Activated CD4-positive, alpha-beta T cell treated with anti-CD3 and anti-CD28 coated beads, Interleukin-2, amount 50 U/mL, for 16 hours (primary cell): ENCODE measurements at regions not wholly inside any gene's neighbourhood (a gene's known extent, or its start where the extent isn't known, plus 50 kb on each side); places are given as distances from the start of the nearest gene placed in this dataset.

Experiments used
- DNase-seq: peaks from one replicate; pipeline ENCODE4 v3.0.0-alpha.2; 2020

- no peak for DNase-seq
These were observed 52.3 kb upstream of the SNTG2 start for GRCh38 chr2:898319-898718.

GRCh38 chr2:897091-897490, 53.6 kb upstream of the SNTG2 start:
- DNase-seq, result no peak

- no peak for DNase-seq
These were observed 57.3 kb upstream of the SNTG2 start for GRCh38 chr2:893311-893710.

DNA sequence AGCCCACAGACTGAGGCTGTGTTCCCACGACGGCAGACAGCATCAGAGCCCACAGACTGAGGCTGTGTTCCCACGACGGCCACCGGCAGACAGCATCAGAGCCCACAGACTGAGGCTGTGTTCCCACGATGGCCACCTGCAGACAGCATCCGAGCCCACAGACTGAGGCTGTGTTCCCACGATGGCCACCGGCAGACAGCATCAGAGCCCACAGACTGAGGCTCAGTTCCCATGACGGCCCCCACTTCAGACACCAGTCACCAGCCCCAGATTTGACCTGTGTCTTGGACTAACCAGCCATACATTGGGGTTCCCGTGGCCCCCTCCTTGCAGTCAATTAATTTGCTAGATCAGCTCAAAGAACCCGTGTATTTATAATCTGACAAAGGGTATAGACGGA, 57.8 kb upstream of the SNTG2 start:
- DNase-seq, result no peak

DNA sequence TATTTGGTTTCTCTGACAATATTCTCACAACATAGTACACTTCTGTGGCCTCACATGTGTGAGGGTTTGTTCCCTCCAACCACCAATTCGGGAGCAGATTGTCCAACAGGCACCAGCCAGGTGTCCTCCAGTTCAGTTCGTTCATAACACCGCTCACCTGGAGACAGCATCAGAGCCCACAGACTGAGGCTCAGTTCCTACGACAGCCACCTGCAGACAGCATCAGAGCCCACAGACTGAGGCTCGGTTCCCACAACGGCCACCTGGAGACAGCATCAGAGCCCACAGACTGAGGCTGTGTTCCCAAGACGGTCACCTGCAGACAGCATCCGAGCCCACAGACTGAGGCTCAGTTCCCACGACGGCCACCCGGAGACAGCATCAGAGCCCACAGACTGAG, 58.2 kb upstream of the SNTG2 start:
- DNase-seq, result no peak

GRCh38 chr2:891734-892133, 58.9 kb upstream of the SNTG2 start:
- DNase-seq, result no peak

DNA sequence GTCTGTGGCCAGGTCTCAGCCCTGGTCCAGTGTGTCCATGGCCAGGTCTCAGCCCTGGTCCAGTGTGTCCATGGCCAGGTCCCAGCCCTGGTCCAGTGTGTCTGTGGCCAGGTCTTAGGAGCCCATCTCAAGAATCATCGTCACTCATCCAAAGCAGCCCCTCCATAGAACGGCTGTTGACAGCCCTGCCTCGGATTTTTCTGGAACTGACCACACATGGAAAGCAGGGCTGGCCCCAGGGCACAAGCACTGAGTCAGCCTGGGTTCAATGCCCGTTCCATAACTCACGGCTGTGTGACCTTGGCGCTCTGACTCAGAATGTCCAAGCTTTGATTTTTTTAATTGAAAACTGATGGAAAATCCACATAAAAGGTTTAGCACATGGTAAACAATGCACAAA, 59.9 kb upstream of the SNTG2 start:
- DNase-seq, result no peak

- no peak for DNase-seq
These were observed 60.4 kb upstream of the SNTG2 start for GRCh38 chr2:890214-890613.

DNA sequence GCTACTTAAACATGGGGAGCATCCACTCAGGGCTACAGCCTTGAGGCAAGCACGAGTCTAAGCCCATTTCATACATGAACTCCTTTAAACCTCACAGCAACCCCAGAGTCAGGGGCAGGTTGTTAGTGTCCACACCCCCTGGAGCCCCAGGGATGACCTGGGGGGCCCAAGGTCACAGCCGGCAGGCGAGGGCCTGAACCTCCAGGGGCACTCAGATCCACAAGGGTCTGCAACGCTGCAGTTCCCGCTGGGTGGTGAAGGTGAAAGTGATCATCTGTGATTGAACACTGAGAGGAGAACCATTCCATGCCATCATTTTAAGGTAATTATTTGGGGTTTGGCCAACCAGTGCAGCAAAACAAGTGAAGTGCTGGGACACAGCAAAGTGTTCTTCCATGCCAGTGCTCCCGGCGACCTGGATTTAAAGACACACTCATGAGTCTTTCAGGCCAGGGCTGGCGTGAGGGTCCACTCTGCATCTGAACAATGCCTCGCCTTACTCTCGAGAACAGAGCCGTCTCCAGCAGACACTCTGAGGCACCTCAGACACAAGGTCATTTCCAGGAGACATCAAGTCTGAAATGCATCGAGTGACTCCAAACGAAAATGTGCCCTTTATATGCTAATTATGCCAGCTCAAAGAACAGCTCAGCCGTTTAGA, 61.6 kb upstream of the SNTG2 start:
- no peak for DNase-seq

DNA sequence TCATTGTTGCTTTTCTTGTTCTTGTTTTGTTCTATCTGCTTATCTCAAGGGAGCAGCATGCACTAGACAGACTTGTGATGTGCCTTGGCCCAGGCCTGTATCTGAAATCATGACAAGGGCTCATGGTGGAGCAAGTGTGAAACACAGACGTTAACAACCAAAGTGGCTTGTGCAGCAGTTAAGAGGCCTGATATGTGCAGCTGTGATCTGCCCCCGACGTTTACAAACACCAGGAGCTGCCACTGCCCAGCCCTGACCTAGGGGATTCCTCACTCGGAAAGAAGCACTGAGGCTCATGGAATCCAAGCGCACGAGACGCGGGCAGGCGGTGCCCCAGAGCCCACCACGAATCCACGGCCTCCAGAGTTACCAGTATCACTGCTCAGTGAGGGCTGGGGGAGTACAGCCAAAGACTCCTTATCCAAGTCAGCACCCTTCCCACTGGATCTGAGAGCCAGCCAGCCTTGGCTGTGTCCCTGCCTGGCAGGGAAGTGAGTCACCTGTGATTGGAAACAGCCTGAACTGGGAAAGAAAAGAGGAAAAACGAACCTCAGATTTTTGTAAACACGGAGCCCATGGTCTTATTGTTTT, 62.3 kb upstream of the SNTG2 start:
- no peak for DNase-seq

- DNase-seq, result no peak
These were observed 63.0 kb upstream of the SNTG2 start for GRCh38 chr2:887639-888038.

DNA sequence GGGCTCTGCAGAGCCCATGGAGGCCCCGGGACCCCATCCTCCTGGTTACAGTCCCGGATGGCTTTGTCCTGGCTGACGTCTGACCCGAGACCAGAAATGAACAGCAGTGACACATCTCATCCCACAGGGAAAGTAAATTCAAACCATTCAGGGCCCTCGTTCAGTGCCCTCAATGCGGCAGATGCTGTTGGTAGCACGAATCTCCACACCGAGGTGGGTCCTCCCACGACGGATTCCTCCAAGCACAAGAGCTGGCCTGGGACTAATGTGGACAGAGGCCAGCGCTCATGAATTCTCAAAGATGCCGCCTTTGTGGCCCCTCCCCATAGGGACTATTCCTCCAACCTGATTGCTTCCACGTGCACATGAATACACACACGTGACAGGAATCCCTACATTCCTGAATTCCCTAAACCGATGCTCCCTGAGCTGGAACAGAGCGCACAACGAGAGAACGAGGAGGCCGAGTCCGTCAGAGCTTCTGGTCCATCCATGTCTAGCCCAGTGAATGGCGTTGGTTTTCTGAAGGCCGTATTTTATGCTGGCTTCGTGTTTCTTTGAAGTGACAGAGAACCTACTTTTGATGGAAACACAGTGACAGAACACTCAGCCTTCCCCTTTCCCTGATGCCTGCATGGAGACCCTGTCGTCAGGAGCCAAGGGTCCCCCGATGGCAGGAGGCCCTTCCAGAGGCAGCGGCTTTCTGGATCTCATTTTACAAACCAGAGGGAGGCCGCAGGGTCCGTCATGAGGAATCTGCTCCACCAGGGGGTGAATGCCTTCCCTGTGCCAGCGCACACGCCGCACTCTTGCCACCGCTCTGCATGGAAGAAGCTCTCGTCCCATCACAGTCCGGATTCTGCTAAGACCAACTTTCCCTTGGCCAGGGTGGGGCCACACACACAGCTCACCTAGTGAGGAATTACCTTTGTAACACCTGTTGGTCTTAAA, 64.3 kb upstream of the SNTG2 start:
- no peak for DNase-seq

GRCh38 chr2:885230-886071, 65.2 kb upstream of the SNTG2 start:
- DNase-seq, result no peak

GRCh38 chr2:883803-884748, 66.6 kb upstream of the SNTG2 start:
- no peak for DNase-seq

- DNase-seq, result no peak
These were observed 67.3 kb upstream of the SNTG2 start for GRCh38 chr2:883260-883802.

DNA sequence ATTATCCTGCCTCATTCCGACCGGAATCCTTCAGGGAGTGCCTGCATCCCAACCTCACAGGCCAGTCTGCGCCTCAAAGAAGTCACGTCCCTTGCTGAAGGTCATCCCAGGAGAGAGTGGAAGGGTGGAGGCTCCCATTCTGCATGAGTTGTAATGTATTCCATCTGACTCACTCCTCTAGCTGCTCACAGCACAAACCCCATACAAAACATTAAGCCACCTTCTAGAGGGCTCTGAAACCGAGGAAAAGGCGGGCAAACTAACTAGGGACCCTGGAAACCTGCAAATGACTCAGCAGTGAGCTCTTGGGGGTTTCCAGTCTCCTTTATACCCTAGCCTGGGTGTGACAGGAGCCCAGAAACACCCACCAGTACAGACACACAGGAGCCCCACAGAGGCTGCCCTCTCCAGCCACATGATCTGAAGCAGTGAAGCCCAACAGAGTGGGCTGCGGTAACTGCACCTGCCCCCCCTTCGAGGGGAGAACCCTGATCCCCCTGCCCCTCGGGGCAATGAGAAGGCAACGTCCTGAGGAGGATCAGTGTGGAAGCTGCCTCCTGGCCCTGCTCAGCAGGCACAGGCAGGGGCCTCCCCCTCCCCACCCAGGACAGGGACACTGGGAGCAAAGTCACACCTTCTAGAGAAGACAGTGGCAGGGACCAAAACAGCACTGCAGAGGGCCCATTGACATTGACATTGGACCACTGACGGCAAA, 69.3 kb upstream of the SNTG2 start:
- DNase-seq, result no peak

GRCh38 chr2:880201-880970, 70.3 kb upstream of the SNTG2 start:
- DNase-seq, result no peak

GRCh38 chr2:879540-879939, 71.1 kb upstream of the SNTG2 start:
- no peak for DNase-seq

DNA sequence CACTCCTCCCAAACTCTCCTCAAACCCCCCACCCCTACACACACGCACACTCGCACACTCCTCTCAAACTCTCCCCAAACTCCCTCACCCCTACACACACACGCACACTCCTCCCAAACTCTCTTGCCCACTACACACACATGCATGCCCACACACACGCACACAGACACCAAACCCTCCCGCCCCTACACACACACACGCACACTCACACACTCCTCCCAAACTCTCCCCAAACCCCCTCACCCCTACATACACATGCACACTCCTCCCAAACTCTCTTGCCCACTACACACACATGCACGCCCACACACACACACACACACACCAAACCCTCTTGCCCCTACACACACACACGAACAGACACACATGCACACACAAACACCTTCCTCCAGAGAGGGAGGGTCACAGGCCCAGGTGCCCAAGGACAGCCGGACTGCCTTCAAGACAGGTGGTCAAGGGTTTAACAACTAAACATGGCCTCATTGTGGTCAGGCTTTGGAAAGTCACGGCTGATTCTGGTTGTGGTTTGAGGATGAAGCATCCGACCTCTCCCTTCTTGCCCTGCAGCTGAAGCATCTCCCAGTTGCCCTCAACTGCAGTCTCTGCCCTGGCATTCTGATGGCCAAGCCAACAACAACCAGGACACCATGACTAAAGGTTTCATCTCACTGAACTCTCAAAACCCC, 72.3 kb upstream of the SNTG2 start:
- no peak for DNase-seq
